MM.1S (cell line): ENCODE measurements at regions not wholly inside any gene's neighbourhood (a gene's known extent, or its start where the extent isn't known, plus 50 kb on each side); places are given as distances from the start of the nearest gene placed in this dataset.
"Not testable (repeated sequence)": the region's sequence is repeated elsewhere in the genome, so short reads cannot be mapped to it uniquely, and the experiment has no call there.

ENCODE experiments used
- DNase-seq: peaks from one replicate; pipeline ENCODE4 v3.0.0-alpha.2; 2015
- H2AFZ ChIP-seq: fragments of 300-600 bp; sonication (generic); 2 replicates; pipeline ENCODE4 v1.6.0; 2016; ENCODE audit warnings: antibody characterized with exemption, low read length
- H3F3A ChIP-seq: fragments of 300-600 bp; sonication (generic); 2 replicates; pipeline ENCODE4 v1.6.1; 2016; ENCODE audit warnings: mild to moderate bottlenecking, antibody characterized with exemption, low read length, moderate library complexity, mixed read lengths; ENCODE audit not compliant: insufficient read depth
- H3K27ac ChIP-seq: fragments of 300-600 bp; sonication (generic); 2 replicates; pipeline ENCODE4 v1.5.1; 2016; ENCODE audit warnings: mild to moderate bottlenecking, low read length
- H3K27me3 ChIP-seq: fragments of 300-600 bp; sonication (generic); replicated peaks from 2 replicates; pipeline ENCODE4 v1.6.0; 2016; ENCODE audit warnings: low read length; ENCODE audit not compliant: insufficient read depth
- H3K36me3 ChIP-seq: fragments of 300-600 bp; sonication (generic); replicated peaks from 2 replicates; pipeline ENCODE4 v1.6.1; 2016; ENCODE audit warnings: mild to moderate bottlenecking, low read length, mixed read lengths; ENCODE audit not compliant: insufficient read depth
- H3K4me1 ChIP-seq: fragments of 300-600 bp; sonication (generic); 2 replicates; pipeline ENCODE4 v1.6.1; 2016; ENCODE audit warnings: low read length, mixed read lengths
- H3K4me2 ChIP-seq: fragments of 300-600 bp; sonication (generic); 2 replicates; pipeline ENCODE4 v1.6.0; 2016; ENCODE audit warnings: low read depth, low read length
- H3K4me3 ChIP-seq: fragments of 300-600 bp; sonication (generic); 2 replicates; pipeline ENCODE4 v1.5.1; 2016; ENCODE audit warnings: low read length, mixed read lengths
- H3K79me2 ChIP-seq: fragments of 300-600 bp; sonication (generic); 2 replicates; pipeline ENCODE4 v1.6.1; 2016; ENCODE audit warnings: mixed run types, low read length, mixed read lengths
- H3K9ac ChIP-seq: fragments of 300-600 bp; sonication (generic); 2 replicates; pipeline ENCODE4 v1.6.1; 2016; ENCODE audit warnings: low read length, mixed read lengths
- H3K9me2 ChIP-seq: fragments of 300-600 bp; sonication (generic); replicated peaks from 2 replicates; pipeline ENCODE4 v1.6.1; 2016; ENCODE audit warnings: mild to moderate bottlenecking, low read length, mixed read lengths; ENCODE audit not compliant: insufficient read depth
- H3K9me3 ChIP-seq: fragments of 300-600 bp; sonication (generic); replicated peaks from 2 replicates; pipeline ENCODE4 v1.6.1; 2016; ENCODE audit warnings: mild to moderate bottlenecking, low read length, mixed read lengths; ENCODE audit not compliant: insufficient read depth
- H4K20me1 ChIP-seq: fragments of 300-600 bp; sonication (generic); 2 replicates; pipeline ENCODE4 v1.6.1; 2016; ENCODE audit warnings: mild to moderate bottlenecking, low read length, moderate library complexity, mixed read lengths; ENCODE audit not compliant: insufficient read depth
- EZH2 ChIP-seq: fragments of 300-600 bp; sonication (generic); optimal IDR thresholded peaks from 2 replicates; pipeline ENCODE3; 2017; ENCODE audit warnings: low read depth, mild to moderate bottlenecking, antibody characterized with exemption, low read length, mixed read lengths
- EZH2phosphoT487 ChIP-seq: fragments of 300-600 bp; sonication (generic); IDR thresholded peaks from 2 replicates; pipeline ENCODE4 v1.6.1; 2018; ENCODE audit warnings: antibody characterized with exemption, low read length
- TF ChIP-seq, protein P1 (sequence below): fragments of 300-600 bp; sonication (generic); IDR thresholded peaks from 2 replicates; pipeline ENCODE4 v1.5.1; 2016; ENCODE audit warnings: antibody characterized with exemption, low read length, mixed read lengths

DNA sequence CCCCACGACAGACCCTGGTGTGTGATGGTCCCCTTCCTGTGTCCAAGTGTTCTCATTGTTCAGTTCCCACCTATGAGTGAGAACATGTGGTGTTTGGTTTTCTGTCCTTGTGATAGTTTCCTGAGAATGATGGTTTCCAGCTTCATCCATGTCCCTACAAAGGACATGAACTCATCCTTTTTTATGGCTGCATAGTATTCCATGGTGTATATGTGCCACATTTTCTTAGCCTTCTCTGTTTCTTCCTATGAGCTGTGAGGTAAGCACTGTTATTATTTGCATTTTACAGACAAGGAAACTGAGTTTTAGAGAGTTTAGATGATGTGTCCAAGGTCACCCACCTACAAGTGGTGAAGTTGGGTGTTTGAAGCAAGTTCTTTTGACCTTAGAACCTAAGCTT is 51.1 kb upstream of the BNC1 start:
- not testable (repeated sequence) for H3K27ac ChIP-seq, H3K9me3 ChIP-seq, H3K36me3 ChIP-seq, H3K4me1 ChIP-seq, H3K9me2 ChIP-seq, H4K20me1 ChIP-seq, H3K4me3 ChIP-seq, H3K79me2 ChIP-seq, H3K9ac ChIP-seq, H2AFZ ChIP-seq, H3K4me2 ChIP-seq, DNase-seq, H3F3A ChIP-seq, H3K27me3 ChIP-seq

GRCh38 chr15:83339396-83339795 is 54.9 kb upstream of the BNC1 start:
- no peaks in the 10 kb centered on the region for H3K9me2 ChIP-seq
- H4K20me1 ChIP-seq = no peaks in the 10 kb centered on the region
- no peak overlapping the region for H3K4me3 ChIP-seq
- no peak overlapping the region for H2AFZ ChIP-seq
- H3K36me3 ChIP-seq = no peaks in the 10 kb centered on the region
- no peak overlapping the region for H3K9ac ChIP-seq
- no peak for DNase-seq
- no peaks in the 10 kb centered on the region for H3K4me1 ChIP-seq
- no peaks in the 10 kb centered on the region for H3F3A ChIP-seq
- no peak overlapping the region for H3K4me2 ChIP-seq
- H3K9me3 ChIP-seq = no peaks in the 10 kb centered on the region
- no peak for TF ChIP-seq EZH2phosphoT487
- no peak for TF ChIP-seq EZH2
- TF ChIP-seq, protein P1, sequence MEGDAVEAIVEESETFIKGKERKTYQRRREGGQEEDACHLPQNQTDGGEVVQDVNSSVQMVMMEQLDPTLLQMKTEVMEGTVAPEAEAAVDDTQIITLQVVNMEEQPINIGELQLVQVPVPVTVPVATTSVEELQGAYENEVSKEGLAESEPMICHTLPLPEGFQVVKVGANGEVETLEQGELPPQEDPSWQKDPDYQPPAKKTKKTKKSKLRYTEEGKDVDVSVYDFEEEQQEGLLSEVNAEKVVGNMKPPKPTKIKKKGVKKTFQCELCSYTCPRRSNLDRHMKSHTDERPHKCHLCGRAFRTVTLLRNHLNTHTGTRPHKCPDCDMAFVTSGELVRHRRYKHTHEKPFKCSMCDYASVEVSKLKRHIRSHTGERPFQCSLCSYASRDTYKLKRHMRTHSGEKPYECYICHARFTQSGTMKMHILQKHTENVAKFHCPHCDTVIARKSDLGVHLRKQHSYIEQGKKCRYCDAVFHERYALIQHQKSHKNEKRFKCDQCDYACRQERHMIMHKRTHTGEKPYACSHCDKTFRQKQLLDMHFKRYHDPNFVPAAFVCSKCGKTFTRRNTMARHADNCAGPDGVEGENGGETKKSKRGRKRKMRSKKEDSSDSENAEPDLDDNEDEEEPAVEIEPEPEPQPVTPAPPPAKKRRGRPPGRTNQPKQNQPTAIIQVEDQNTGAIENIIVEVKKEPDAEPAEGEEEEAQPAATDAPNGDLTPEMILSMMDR = no peak
- no peaks in the 10 kb centered on the region for H3K79me2 ChIP-seq
- no peak overlapping the region for H3K27ac ChIP-seq
- H3K27me3 ChIP-seq = no peaks in the 10 kb centered on the region

GRCh38 chr15:83340087-83340486 is 55.6 kb upstream of the BNC1 start:
- Histone ChIP-seq H3K27me3 (no peaks in the 10 kb centered on the region), H3K4me1 (no peaks in the 10 kb centered on the region), H3K9me2 (no peaks in the 10 kb centered on the region), H3K9ac (no peak overlapping the region), H3K36me3 (no peaks in the 10 kb centered on the region), H4K20me1 (no peaks in the 10 kb centered on the region), H3K79me2 (no peaks in the 10 kb centered on the region), H3K9me3 (no peaks in the 10 kb centered on the region), H3K4me2 (no peak overlapping the region), H3K4me3 (no peak overlapping the region), H3F3A (no peaks in the 10 kb centered on the region), H3K27ac (no peak overlapping the region), H2AFZ (no peak overlapping the region)
- DNase-seq = no peak
- TF ChIP-seq, protein P1 = no peak
- TF ChIP-seq EZH2phosphoT487 = no peak
- no peak for TF ChIP-seq EZH2

- Histone ChIP-seq H2AFZ (no peak overlapping the region), H4K20me1 (no peaks in the 10 kb centered on the region), H3K27ac (no peak overlapping the region)
Observed at GRCh38 chr15:83346342-83346741, 61.9 kb upstream of the BNC1 start.

More at GRCh38 chr15:83346342-83346741, 61.9 kb upstream of the BNC1 start:
- Histone ChIP-seq H3K27me3 (no peaks in the 10 kb centered on the region), H3F3A (no peaks in the 10 kb centered on the region), H3K9me3 (no peaks in the 10 kb centered on the region), H3K79me2 (no peaks in the 10 kb centered on the region), H3K36me3 (no peaks in the 10 kb centered on the region), H3K4me2 (no peak overlapping the region), H3K4me1 (no peaks in the 10 kb centered on the region), H3K9ac (no peak overlapping the region), H3K4me3 (no peak overlapping the region), H3K9me2 (no peaks in the 10 kb centered on the region)
- TF ChIP-seq EZH2 = no peak
- DNase-seq = no peak
